WI38 (cell line): ENCODE measurements at regions not wholly inside any gene's neighbourhood (a gene's known extent, or its start where the extent isn't known, plus 50 kb on each side); places are given as distances from the start of the nearest gene placed in this dataset.

Experiments
- H3K4me3 ChIP-seq: 2 replicates; pipeline ENCODE4 v1.5.1; 2011; ENCODE audit warnings: low read depth, mild to moderate bottlenecking, control low read depth, low read length
- TF ChIP-seq, protein P1 (sequence below): IDR thresholded peaks from 2 replicates; pipeline ENCODE4 v1.5.1; 2012; ENCODE audit warnings: low read depth, mild to moderate bottlenecking, control low read depth, low read length

DNA sequence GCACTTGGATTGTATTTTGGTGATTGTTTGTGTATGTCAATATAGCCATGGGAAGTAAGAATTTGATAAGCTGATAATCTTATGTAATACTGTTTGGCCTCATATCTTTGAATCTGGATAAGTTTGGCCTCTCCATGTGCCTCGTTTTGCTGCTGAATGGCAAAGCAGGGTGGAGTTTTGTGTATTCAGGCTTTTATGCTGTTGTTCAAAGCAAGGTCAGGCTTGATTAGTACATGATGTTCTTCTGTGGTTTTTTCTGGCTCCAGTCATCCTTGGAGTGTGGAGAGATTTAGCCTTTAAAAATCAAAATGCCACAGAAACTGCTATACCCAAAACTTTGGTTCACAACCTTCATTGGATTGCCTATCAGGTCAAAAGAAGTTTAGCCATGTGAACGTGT lies 728.9 kb upstream of the GJE1 start:
- TF ChIP-seq, protein P1, sequence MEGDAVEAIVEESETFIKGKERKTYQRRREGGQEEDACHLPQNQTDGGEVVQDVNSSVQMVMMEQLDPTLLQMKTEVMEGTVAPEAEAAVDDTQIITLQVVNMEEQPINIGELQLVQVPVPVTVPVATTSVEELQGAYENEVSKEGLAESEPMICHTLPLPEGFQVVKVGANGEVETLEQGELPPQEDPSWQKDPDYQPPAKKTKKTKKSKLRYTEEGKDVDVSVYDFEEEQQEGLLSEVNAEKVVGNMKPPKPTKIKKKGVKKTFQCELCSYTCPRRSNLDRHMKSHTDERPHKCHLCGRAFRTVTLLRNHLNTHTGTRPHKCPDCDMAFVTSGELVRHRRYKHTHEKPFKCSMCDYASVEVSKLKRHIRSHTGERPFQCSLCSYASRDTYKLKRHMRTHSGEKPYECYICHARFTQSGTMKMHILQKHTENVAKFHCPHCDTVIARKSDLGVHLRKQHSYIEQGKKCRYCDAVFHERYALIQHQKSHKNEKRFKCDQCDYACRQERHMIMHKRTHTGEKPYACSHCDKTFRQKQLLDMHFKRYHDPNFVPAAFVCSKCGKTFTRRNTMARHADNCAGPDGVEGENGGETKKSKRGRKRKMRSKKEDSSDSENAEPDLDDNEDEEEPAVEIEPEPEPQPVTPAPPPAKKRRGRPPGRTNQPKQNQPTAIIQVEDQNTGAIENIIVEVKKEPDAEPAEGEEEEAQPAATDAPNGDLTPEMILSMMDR = no peak
- H3K4me3 ChIP-seq = no peak overlapping the region

DNA sequence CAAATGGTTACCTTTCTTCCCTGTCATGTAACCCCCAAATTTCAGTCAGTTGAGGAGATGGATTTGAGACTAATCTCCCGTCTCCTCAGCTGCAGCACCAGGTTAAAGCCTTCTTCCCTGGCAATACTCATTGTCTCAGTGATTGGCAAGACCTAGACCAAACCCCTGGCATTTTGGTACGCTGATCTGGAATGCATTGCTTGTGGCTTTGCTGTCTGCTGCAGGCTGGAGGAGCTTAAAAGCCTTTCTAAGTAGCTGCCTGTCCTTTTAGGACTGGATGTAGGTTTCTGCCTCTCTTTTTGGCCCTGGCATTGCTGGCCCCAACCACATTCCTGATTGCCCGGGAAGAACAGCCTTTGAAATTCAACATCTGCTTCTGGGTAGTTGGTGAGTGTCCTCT lies 729.6 kb upstream of the GJE1 start:
- TF ChIP-seq, protein P1 = no peak
- H3K4me3 ChIP-seq = no peak overlapping the region

DNA sequence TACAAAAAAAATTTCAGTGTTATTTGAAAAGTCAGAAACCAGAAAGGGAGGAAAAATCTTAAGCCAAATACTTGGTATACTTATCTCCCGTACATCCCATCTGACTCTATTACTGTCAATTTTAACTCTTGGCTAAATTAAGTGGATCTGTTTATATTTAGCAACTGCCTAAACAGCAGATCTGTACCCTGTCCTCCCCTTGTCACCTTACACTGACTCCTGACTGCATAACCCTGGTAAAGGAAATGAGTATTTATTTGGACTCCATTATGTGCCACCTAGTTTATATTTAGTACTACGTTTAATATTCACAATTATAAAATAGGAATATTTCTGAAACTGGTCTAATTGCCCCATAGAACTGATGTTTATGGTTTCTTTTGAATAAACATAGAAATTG lies 730.2 kb upstream of the GJE1 start:
- TF ChIP-seq, protein P1 = no peak

DNA sequence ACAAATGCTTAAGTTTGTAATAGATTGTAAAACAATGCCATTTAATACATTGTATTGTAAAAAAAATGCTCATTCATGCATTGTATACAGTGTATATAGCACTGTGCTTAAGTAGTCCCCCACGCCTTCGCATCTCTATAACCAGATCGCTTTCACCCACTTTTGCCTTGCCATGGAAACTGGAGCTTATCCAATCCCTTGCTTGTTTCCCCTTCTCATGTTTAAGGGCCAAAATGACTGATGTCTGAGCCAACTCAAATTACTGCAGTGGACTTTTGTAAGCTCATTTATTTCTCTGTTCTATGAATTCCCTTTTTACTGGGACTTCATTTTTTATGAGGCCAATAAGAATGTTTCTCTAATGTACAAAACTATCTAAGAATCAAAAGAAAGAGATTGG lies 730.9 kb upstream of the GJE1 start:
- TF ChIP-seq, protein P1 = no peak
- H3K4me3 ChIP-seq = no peak overlapping the region

More for the DNA sequence above, 730.2 kb upstream of the GJE1 start:
- no peak overlapping the region for H3K4me3 ChIP-seq

DNA sequence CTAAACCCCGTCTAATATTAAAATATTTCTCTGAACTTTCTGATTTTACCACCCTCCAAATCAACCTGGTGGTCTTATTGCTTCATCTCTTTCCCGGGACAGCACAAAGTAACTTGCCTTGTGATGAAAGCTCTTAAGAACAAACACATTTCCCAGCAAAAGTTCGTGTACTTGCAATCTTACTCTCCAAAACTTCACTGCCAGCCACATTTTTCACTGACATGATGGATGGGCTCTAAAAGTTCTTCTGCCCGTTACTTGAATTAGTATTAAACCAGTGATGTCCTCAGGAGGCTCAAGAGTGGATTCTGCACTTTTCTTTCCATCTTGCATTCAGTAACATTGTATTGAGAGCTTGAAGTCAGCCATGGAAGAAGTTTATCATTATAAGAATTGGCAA lies 731.6 kb upstream of the GJE1 start:
- TF ChIP-seq, protein P1 = no peak
- no peak overlapping the region for H3K4me3 ChIP-seq

DNA sequence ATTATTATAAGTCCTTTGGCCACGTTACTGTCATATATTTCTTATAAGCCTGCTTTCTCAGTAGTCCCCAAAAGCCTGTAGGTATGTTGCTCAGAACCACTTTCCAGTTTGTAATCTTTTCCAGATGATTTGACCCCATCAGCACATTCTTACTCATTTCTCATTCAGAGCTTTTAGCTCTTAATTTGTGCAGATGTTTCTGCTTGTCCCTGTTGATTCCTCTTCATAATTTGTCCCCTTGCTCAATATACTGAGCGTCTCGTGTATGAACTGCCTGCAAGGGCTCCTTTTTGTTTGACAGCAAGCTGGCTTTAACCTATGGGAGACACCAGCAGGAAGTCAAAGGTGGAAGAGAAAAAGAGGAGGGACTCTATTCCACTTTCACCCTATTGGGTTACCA lies 733.8 kb upstream of the GJE1 start:
- TF ChIP-seq, protein P1 = no peak
- no peak overlapping the region for H3K4me3 ChIP-seq

DNA sequence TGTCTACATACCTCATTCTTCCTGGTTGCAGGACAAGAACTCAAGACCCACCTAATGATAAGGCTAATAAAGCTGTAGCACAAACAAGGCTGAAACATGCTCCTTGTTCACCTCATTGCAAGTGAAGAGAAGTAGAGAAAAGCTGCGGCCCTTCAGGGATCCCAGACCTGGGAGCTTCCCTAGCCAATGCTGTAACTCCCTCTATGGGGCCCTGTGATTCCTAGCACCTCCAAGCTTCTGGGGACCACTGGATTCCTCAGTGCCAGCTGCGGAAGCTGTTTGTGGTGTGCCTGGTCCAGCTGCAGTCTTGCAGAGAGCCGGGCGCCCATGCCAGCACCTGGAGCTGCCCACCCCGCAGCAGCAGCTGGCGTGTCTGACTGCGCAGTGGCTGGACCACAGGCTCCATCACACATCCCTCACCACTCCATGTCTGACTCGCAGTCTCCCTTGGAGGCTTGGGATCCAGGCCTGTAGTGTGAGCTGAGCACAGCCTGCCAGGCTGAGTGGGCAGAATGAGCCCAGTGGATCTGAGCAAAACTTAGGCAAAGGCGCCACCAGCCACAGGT lies 737.2 kb upstream of the GJE1 start:
- TF ChIP-seq, protein P1 = no peak
- no peak overlapping the region for H3K4me3 ChIP-seq
